PFSK-1 (cell line): ENCODE measurements at regions not wholly inside any gene's neighbourhood (a gene's known extent, or its start where the extent isn't known, plus 50 kb on each side); places are given as distances from the start of the nearest gene placed in this dataset.

Source experiments
- FOXP2 ChIP-seq: optimal IDR thresholded peaks from 2 replicates; pipeline ENCODE3; 2011; ENCODE audit warnings: borderline replicate concordance, control low read depth, inconsistent platforms; ENCODE audit not compliant: insufficient read depth; ENCODE audit errors: extremely low read length, extremely low read depth
- POLR2AphosphoS5 ChIP-seq: IDR thresholded peaks from 2 replicates; pipeline ENCODE4 v1.6.1; 2012; ENCODE audit warnings: low read depth, mild to moderate bottlenecking, control low read depth, low read length, moderate library complexity
- SIN3A ChIP-seq: IDR thresholded peaks from 2 replicates; pipeline ENCODE4 v1.6.1; 2012; ENCODE audit warnings: mild to moderate bottlenecking, low read length, moderate library complexity, borderline replicate concordance; ENCODE audit not compliant: insufficient read depth
- TAF1 ChIP-seq: IDR thresholded peaks from 2 replicates; pipeline ENCODE4 v1.6.1; 2012; ENCODE audit warnings: low read length, control low read depth, borderline replicate concordance; ENCODE audit not compliant: insufficient read depth
- TF ChIP-seq, protein P1 (sequence below), 2 experiments: IDR thresholded peaks; 2 replicates each; pipeline versions ENCODE4 v1.6.1 to v1.8.0; 2011 to 2012; ENCODE audit warnings: low read depth in 2 of 2, low read length in 2 of 2, control low read depth in 1 of 2, inconsistent platforms in 1 of 2, mild to moderate bottlenecking in 1 of 2, moderate library complexity in 1 of 2; ENCODE audit not compliant: insufficient read depth in 1 of 2

GRCh38 chr12:127083008-127083949, 1183.7 kb upstream of the TMEM132C start:
- TF ChIP-seq SIN3A, result no peak

GRCh38 chr12:127101076-127101475, 1165.9 kb upstream of the TMEM132C start:
- TF ChIP-seq, protein P1, sequence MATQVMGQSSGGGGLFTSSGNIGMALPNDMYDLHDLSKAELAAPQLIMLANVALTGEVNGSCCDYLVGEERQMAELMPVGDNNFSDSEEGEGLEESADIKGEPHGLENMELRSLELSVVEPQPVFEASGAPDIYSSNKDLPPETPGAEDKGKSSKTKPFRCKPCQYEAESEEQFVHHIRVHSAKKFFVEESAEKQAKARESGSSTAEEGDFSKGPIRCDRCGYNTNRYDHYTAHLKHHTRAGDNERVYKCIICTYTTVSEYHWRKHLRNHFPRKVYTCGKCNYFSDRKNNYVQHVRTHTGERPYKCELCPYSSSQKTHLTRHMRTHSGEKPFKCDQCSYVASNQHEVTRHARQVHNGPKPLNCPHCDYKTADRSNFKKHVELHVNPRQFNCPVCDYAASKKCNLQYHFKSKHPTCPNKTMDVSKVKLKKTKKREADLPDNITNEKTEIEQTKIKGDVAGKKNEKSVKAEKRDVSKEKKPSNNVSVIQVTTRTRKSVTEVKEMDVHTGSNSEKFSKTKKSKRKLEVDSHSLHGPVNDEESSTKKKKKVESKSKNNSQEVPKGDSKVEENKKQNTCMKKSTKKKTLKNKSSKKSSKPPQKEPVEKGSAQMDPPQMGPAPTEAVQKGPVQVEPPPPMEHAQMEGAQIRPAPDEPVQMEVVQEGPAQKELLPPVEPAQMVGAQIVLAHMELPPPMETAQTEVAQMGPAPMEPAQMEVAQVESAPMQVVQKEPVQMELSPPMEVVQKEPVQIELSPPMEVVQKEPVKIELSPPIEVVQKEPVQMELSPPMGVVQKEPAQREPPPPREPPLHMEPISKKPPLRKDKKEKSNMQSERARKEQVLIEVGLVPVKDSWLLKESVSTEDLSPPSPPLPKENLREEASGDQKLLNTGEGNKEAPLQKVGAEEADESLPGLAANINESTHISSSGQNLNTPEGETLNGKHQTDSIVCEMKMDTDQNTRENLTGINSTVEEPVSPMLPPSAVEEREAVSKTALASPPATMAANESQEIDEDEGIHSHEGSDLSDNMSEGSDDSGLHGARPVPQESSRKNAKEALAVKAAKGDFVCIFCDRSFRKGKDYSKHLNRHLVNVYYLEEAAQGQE (IDR thresholded peaks at IDR 0.05; ENCODE audit: insufficient read depth in 1 of 2, low read depth in 2 of 2, low read length in 2 of 2), result no peak
- TF ChIP-seq TAF1, result no peak
- no peak for TF ChIP-seq POLR2AphosphoS5
- no peak for TF ChIP-seq FOXP2
- TF ChIP-seq SIN3A, result no peak

GRCh38 chr12:127106041-127106440, 1160.9 kb upstream of the TMEM132C start:
- TF ChIP-seq FOXP2 (no peak), POLR2AphosphoS5 (no peak), SIN3A (no peak), TAF1 (no peak)
- TF ChIP-seq, protein P1 (IDR thresholded peaks at IDR 0.05; ENCODE audit: insufficient read depth in 1 of 2, low read depth in 2 of 2, low read length in 2 of 2), result no peak

DNA sequence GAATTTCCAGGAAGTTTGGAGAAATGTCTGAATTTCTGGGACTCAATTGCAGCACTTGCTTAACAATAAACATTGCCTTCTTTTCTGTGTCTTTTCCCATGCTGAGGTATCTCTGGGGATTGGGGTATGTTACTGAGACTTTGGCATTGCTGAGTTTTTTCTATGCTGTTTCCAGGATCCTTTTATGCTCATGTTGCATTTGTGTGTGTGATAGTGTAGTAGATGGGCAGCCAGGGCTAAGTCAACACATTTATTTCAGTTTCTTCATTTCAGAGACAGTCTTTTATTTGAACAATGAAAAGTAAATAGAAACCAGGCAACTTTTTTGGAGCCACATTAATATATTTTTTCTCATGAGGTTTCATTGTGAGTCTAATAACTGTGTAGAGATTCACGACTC, 1160.3 kb upstream of the TMEM132C start:
- no peak for TF ChIP-seq SIN3A
- no peak for TF ChIP-seq POLR2AphosphoS5
- no peak for TF ChIP-seq FOXP2
- TF ChIP-seq, protein P1 (IDR thresholded peaks at IDR 0.05; ENCODE audit: insufficient read depth in 1 of 2, low read depth in 2 of 2, low read length in 2 of 2), result no peak
- no peak for TF ChIP-seq TAF1

- TF ChIP-seq FOXP2 (no peak), POLR2AphosphoS5 (no peak), TAF1 (no peak), SIN3A (no peak)
- TF ChIP-seq, protein P1 (IDR thresholded peaks at IDR 0.05; ENCODE audit: insufficient read depth in 1 of 2, low read depth in 2 of 2, low read length in 2 of 2), result no peak
These were observed 1159.2 kb upstream of the TMEM132C start for GRCh38 chr12:127107744-127108143.
